Body of pancreas (tissue), 4 donors: ENCODE measurements at regions not wholly inside any gene's neighbourhood (a gene's known extent, or its start where the extent isn't known, plus 50 kb on each side); places are given as distances from the start of the nearest gene placed in this dataset.

Source experiments
- CTCF ChIP-seq, 7 experiments: fragments of 450-650 bp in 4 of 7; fragments of 200-600 bp in 3 of 7; sonication (generic) in 3 of 7; IDR thresholded peaks; one replicate each; pipeline ENCODE4 v1.5.1; 2016 to 2019; ENCODE audit warnings: antibody characterized with exemption in 7 of 7
- POLR2A ChIP-seq, 3 donors: fragments of 450-650 bp; IDR thresholded peaks; one replicate each; pipeline ENCODE4 v1.6.1; 2016; ENCODE audit warnings: antibody characterized with exemption in 3 of 3, mild to moderate bottlenecking in 2 of 3

DNA sequence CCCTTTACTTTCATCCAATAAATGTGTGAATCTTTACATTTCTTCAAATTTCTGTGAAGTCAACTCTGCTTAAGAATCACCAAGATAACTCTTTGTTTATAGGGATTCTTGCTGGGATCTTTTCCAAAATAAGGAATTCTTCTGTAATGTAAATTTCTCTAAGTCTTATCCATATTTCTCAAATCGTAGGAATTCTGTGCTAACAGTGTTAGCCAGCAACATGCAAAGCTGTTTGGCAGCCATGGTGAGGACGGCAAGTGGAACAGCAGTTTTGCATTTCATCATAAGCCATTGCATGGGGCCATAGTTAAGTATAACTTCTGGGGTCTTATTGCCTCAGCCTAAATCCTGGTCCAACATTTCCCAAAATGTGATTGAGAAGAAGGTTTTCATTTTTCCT lies 310.5 kb upstream of the PRR16 start:
- TF ChIP-seq CTCF (IDR thresholded peaks at IDR 0.05) (no peak), POLR2A (IDR thresholded peaks at IDR 0.05) (no peak)
